A549 (cell line): ENCODE measurements at regions not wholly inside any gene's neighbourhood (a gene's known extent, or its start where the extent isn't known, plus 50 kb on each side); places are given as distances from the start of the nearest gene placed in this dataset.

Source experiments
- ATAC-seq, 2 experiments: fragments of 200-7000 bp in 1 of 2; fragments of >200 bp in 1 of 2; cut with Nextera tagmentation in 1 of 2; cut with Tn5 transposase in 1 of 2; 3 replicates each; pipeline versions ENCODE4 v1.8.0 to v1.9.1; 2018 to 2020; ENCODE audit warnings: mild to moderate bottlenecking in 1 of 2, moderate library complexity in 1 of 2
- CTCF ChIA-PET: fragments of 300-600 bp; sonication (Branson Sonifier 250); formaldehyde crosslinking; extraction: SDS; loops from one replicate; lab custom pipeline; 2021; ENCODE audit warnings: antibody characterized with exemption, inconsistent platforms; lab: Yijun Ruan, JAX
- POLR2A ChIA-PET: fragments of 350-600 bp; formaldehyde crosslinking; extraction: SDS; loops from one replicate; lab custom pipeline; 2021; ENCODE audit warnings: antibody characterized with exemption, inconsistent platforms; lab: Yijun Ruan, JAX
- DNase-seq, 2 experiments: peaks; one replicate each; pipeline versions ENCODE4 v3.0.0 to v3.0.0-alpha.2; 2011 to 2016; ENCODE audit warnings: low read depth in 1 of 2, low spot score in 1 of 2
- FAIRE-seq: peaks from 2 replicates; lab custom pipeline; 2011; peaks lifted over from hg19 to GRCh38; lab: Jason Lieb, UNC
- H3K27ac ChIP-seq, 2 experiments: fragments of >200 bp; sonication (Bioruptor Twin); formaldehyde crosslinking; 3 replicates each; pipeline ENCODE4 v1.5.1; 2016 to 2017
- H3K4me1 ChIP-seq: fragments of >200 bp; sonication (Bioruptor Twin); formaldehyde crosslinking; 3 replicates; pipeline ENCODE4 v1.6.1; 2016
- H3K4me2 ChIP-seq: fragments of >200 bp; sonication (Bioruptor Twin); formaldehyde crosslinking; 3 replicates; pipeline ENCODE4 v1.6.1; 2016
- H3K4me3 ChIP-seq: fragments of >200 bp; sonication (Bioruptor Twin); formaldehyde crosslinking; 3 replicates; pipeline ENCODE4 v1.5.1; 2016
- H3K9me3 ChIP-seq: fragments of >200 bp; sonication (Bioruptor Twin); formaldehyde crosslinking; 3 replicates; pipeline ENCODE4 v1.6.1; 2016
- BCL3 ChIP-seq: fragments of >200 bp; sonication (Bioruptor Twin); formaldehyde crosslinking; IDR thresholded peaks from 3 replicates; pipeline ENCODE4 v1.6.1; 2016
- CBX2 ChIP-seq: fragments of 200-600 bp; sonication (generic); IDR thresholded peaks from 2 replicates; pipeline ENCODE4 v1.6.1; 2016; ENCODE audit warnings: low read depth, mild to moderate bottlenecking, borderline replicate concordance
- CHD4 ChIP-seq: fragments of 200-600 bp; sonication (generic); IDR thresholded peaks from 2 replicates; pipeline ENCODE4 v1.6.1; 2016; ENCODE audit warnings: antibody characterized with exemption, mild to moderate bottlenecking, borderline replicate concordance
- CTCF ChIP-seq: fragments of >200 bp; sonication (Bioruptor Twin); formaldehyde crosslinking; IDR thresholded peaks from 3 replicates; pipeline ENCODE4 v1.5.1; 2016
- E2F6 ChIP-seq: IDR thresholded peaks from 2 replicates; pipeline ENCODE4 v1.6.1; 2012; ENCODE audit warnings: low read depth, borderline replicate concordance
- EHF ChIP-seq: fragments of 250-450 bp; sonication (Bioruptor Pico); IDR thresholded peaks from 2 replicates; pipeline ENCODE4 v1.5.0; 2020; ENCODE audit warnings: mild to moderate bottlenecking
- EHMT2 ChIP-seq: fragments of 200-600 bp; sonication (generic); IDR thresholded peaks from 2 replicates; pipeline ENCODE4 v1.6.1; 2016; ENCODE audit warnings: antibody characterized with exemption, low read depth, mild to moderate bottlenecking, moderate library complexity
- ELK1 ChIP-seq: fragments of 150-350 bp; IDR thresholded peaks from 2 replicates; pipeline ENCODE4 v1.6.1; 2014; ENCODE audit warnings: low read depth, mild to moderate bottlenecking, low read length
- ESRRA ChIP-seq: fragments of 150-350 bp; IDR thresholded peaks from 2 replicates; pipeline ENCODE4 v1.6.1; 2014; ENCODE audit warnings: mild to moderate bottlenecking, low read length, borderline replicate concordance
- FOSB ChIP-seq: fragments of 250-450 bp; sonication (Bioruptor Pico); IDR thresholded peaks from 2 replicates; pipeline ENCODE4 v1.5.0; 2020; ENCODE audit warnings: mild to moderate bottlenecking, moderate library complexity
- FOXS1 ChIP-seq: fragments of 250-450 bp; sonication (Bioruptor Pico); IDR thresholded peaks from 2 replicates; pipeline ENCODE4 v1.5.0; 2020; ENCODE audit warnings: mild to moderate bottlenecking, moderate library complexity
- HEYL ChIP-seq: fragments of 250-450 bp; sonication (Bioruptor Pico); IDR thresholded peaks from 2 replicates; pipeline ENCODE4 v1.8.0; 2021; ENCODE audit warnings: mild to moderate bottlenecking, moderate library complexity
- HOXA7 ChIP-seq: fragments of 250-450 bp; sonication (Bioruptor Pico); IDR thresholded peaks from 2 replicates; pipeline ENCODE4 v1.5.0; 2020; ENCODE audit warnings: mild to moderate bottlenecking, moderate library complexity
- HOXB13 ChIP-seq: fragments of 250-450 bp; sonication (Bioruptor Pico); IDR thresholded peaks from 2 replicates; pipeline ENCODE4 v1.5.0; 2020; ENCODE audit warnings: low read depth, mild to moderate bottlenecking, moderate library complexity
- HOXB5 ChIP-seq: fragments of 250-450 bp; sonication (Bioruptor Pico); IDR thresholded peaks from 2 replicates; pipeline ENCODE4 v1.5.0; 2020; ENCODE audit warnings: mild to moderate bottlenecking, moderate library complexity
- JUNB ChIP-seq: fragments of >200 bp; sonication (Bioruptor Twin); formaldehyde crosslinking; IDR thresholded peaks from 2 replicates; pipeline ENCODE4 v1.6.1; 2016
- KDM1A ChIP-seq: fragments of 200-600 bp; sonication (generic); IDR thresholded peaks from 2 replicates; pipeline ENCODE4 v1.6.1; 2016; ENCODE audit warnings: low read depth, mild to moderate bottlenecking
- KDM5A ChIP-seq: fragments of 200-600 bp; sonication (generic); IDR thresholded peaks from 2 replicates; pipeline ENCODE4 v1.6.1; 2016; ENCODE audit warnings: antibody characterized with exemption, mild to moderate bottlenecking
- MAFK ChIP-seq: fragments of 450-650 bp; IDR thresholded peaks from 2 replicates; pipeline ENCODE4 v1.6.1; 2014; ENCODE audit not compliant: partially characterized antibody
- NFE2L2 ChIP-seq: fragments of 150-350 bp; conservative IDR thresholded peaks from 2 replicates; pipeline ENCODE4 v1.6.1; 2014; ENCODE audit warnings: low read length
- PBX3 ChIP-seq: IDR thresholded peaks from 2 replicates; pipeline ENCODE4 v1.6.1; 2012
- PHF8 ChIP-seq: fragments of 200-600 bp; sonication (generic); IDR thresholded peaks from 2 replicates; pipeline ENCODE4 v1.6.1; 2016; ENCODE audit warnings: low read depth, mild to moderate bottlenecking, antibody characterized with exemption, moderate library complexity, borderline replicate concordance
- POLR2A ChIP-seq: IDR thresholded peaks from 2 replicates; pipeline ENCODE4 v1.6.1; 2012; ENCODE audit warnings: mild to moderate bottlenecking, low read length
- RAD21 ChIP-seq, 2 experiments: fragments of >200 bp in 1 of 2; sonication (Bioruptor Twin) in 1 of 2; formaldehyde crosslinking in 1 of 2; IDR thresholded peaks in 1 of 2; conservative IDR thresholded peaks in 1 of 2; 2 replicates in 1 of 2; 3 replicates in 1 of 2; pipeline ENCODE4 v1.6.1; 2012 to 2018; ENCODE audit warnings: inconsistent platforms in 1 of 2
- SMC3 ChIP-seq: fragments of >200 bp; sonication (Bioruptor Twin); formaldehyde crosslinking; IDR thresholded peaks from 3 replicates; pipeline ENCODE4 v1.6.1; 2018; ENCODE audit warnings: inconsistent platforms
- SREBF2 ChIP-seq: fragments of 450-650 bp; IDR thresholded peaks from 2 replicates; pipeline ENCODE4 v1.6.1; 2014; ENCODE audit warnings: mild to moderate bottlenecking, moderate library complexity
- TFCP2L1 ChIP-seq: fragments of 250-450 bp; sonication (Bioruptor Pico); IDR thresholded peaks from 2 replicates; pipeline ENCODE4 v1.5.0; 2021; ENCODE audit warnings: mild to moderate bottlenecking
- TP53 ChIP-seq: fragments of 250-450 bp; sonication (Bioruptor Pico); IDR thresholded peaks from 2 replicates; pipeline ENCODE4 v1.5.0; 2021; ENCODE audit warnings: mild to moderate bottlenecking, moderate library complexity
- ZFP36 ChIP-seq: fragments of 450-650 bp; IDR thresholded peaks from 2 replicates; pipeline ENCODE4 v1.6.1; 2014; ENCODE audit warnings: borderline replicate concordance; ENCODE audit not compliant: partially characterized antibody
- WGBS: methylation state at CpG from one replicate; pipeline ENCODE4 v1.1.6; 2017; ENCODE audit errors: missing lambda C conversion rate; 5-methylcytosine and 5-hydroxymethylcytosine counted together

- DNase-seq: no peak
- no peak overlapping the region for H3K27ac ChIP-seq
- no peaks in the 10 kb centered on the region for H3K9me3 ChIP-seq
- no peak for ATAC-seq
- H3K4me3 ChIP-seq: no peak overlapping the region
- POLR2A ChIA-PET: interaction anchor here (0.5 kb wide), 1 partner anchor 171 kb away, joined by 3 read pairs; no protein-coding TSS in a partner anchor
- H3K4me2 ChIP-seq: no peak overlapping the region
- CTCF ChIA-PET: interaction anchor here (1.3 kb wide), 1 partner anchor 81 kb away, joined by 4 read pairs; no protein-coding TSS in a partner anchor
- TF ChIP-seq CTCF (no peak), KDM1A (no peak), HOXB5 (CRISPR knock-in tag) (no peak), E2F6 (no peak), PHF8 (no peak), ELK1 (no peak), TP53 (no peak), ZFP36 (no peak), KDM5A (no peak), SMC3 (no peak), JUNB (no peak), HEYL (CRISPR knock-in tag) (no peak), CBX2 (no peak), PBX3 (no peak), EHMT2 (no peak)
- FAIRE-seq: no peak
- 18% methylated on average over 4 of the region's 4 CpGs for WGBS
- peaks cover 2% of the 10 kb centered on the region; the same call in 1 of the 3 replicates for H3K4me1 ChIP-seq
Measured at GRCh38 chr10:71006506-71006905, 118.1 kb upstream of the PCBD1 start.

GRCh38 chr10:71007516-71007915, 119.2 kb upstream of the PCBD1 start:
- DNase-seq (no peak), FAIRE-seq (no peak), ATAC-seq (no peak)
- Histone ChIP-seq H3K4me2 (no peak overlapping the region), H3K4me3 (no peak overlapping the region), H3K9me3 (no peaks in the 10 kb centered on the region), H3K27ac (no peak overlapping the region), H3K4me1 (no peaks in the 10 kb centered on the region)
- ChIA-PET POLR2A (no interaction called here), CTCF (no interaction called here)
- 21% methylated on average over 2 of the region's 4 CpGs for WGBS
- TF ChIP-seq SREBF2 (no peak), TFCP2L1 (no peak), MAFK (no peak), FOSB (CRISPR knock-in tag) (no peak), BCL3 (no peak), RAD21 (conservative IDR thresholded peaks at IDR 0.05 in 1 of 2, IDR thresholded peaks at IDR 0.05 in 1 of 2) (no peak), HOXA7 (no peak), FOXS1 (no peak), PHF8 (no peak), ESRRA (no peak), HOXB5 (CRISPR knock-in tag) (no peak), EHF (CRISPR knock-in tag) (no peak), CHD4 (no peak), HOXB13 (no peak), ZFP36 (no peak), NFE2L2 (no peak), POLR2A (no peak)
